Osteoblast (primary cell): ENCODE measurements at regions not wholly inside any gene's neighbourhood (a gene's known extent, or its start where the extent isn't known, plus 50 kb on each side); places are given as distances from the start of the nearest gene placed in this dataset.

Source experiments
- DNase-seq: peaks from one replicate; pipeline ENCODE4 v3.0.0; 2011; ENCODE audit warnings: low spot score, mixed read lengths; ENCODE audit not compliant: insufficient read length; ENCODE audit errors: missing footprints
- H2AFZ ChIP-seq: 2 replicates; pipeline ENCODE4 v1.6.0; 2011; ENCODE audit warnings: mild to moderate bottlenecking, low read length
- H3K27ac ChIP-seq: 2 replicates; pipeline ENCODE4 v1.5.1; 2011; ENCODE audit warnings: mild to moderate bottlenecking, low read depth, low read length, moderate library complexity
- H3K27me3 ChIP-seq: 2 replicates; pipeline ENCODE4 v1.6.0; 2012; ENCODE audit warnings: mild to moderate bottlenecking, control low read depth, inconsistent platforms, low read length, moderate library complexity; ENCODE audit not compliant: insufficient read depth
- H3K36me3 ChIP-seq: 2 replicates; pipeline ENCODE4 v1.5.1; 2011; ENCODE audit warnings: mild to moderate bottlenecking, low read length, control low read depth, moderate library complexity; ENCODE audit not compliant: insufficient read depth
- H3K4me1 ChIP-seq: 2 replicates; pipeline ENCODE4 v1.5.1; 2011; ENCODE audit warnings: mild to moderate bottlenecking, low read length, control low read depth, moderate library complexity; ENCODE audit not compliant: insufficient read depth
- H3K4me2 ChIP-seq: 2 replicates; pipeline ENCODE4 v1.6.0; 2011; ENCODE audit warnings: mild to moderate bottlenecking, low read length; ENCODE audit not compliant: insufficient read depth
- H3K4me3 ChIP-seq: fragments of 200-600 bp; sonication (generic); 3 replicates; pipeline ENCODE4 v1.5.1; 2012; ENCODE audit warnings: mild to moderate bottlenecking, low read length, inconsistent platforms; ENCODE audit not compliant: insufficient read depth
- H3K79me2 ChIP-seq: 2 replicates; pipeline ENCODE4 v1.6.0; 2012; ENCODE audit warnings: mild to moderate bottlenecking, low read length, control low read depth, inconsistent platforms; ENCODE audit not compliant: insufficient read depth
- H3K9me3 ChIP-seq: 2 replicates; pipeline ENCODE4 v1.5.1; 2011; ENCODE audit warnings: low read depth, low read length, control low read depth
- H4K20me1 ChIP-seq: 2 replicates; pipeline ENCODE4 v1.6.0; 2012; ENCODE audit warnings: mild to moderate bottlenecking, low read length, control low read depth; ENCODE audit not compliant: insufficient read depth
- CTCF ChIP-seq: IDR thresholded peaks from 2 replicates; pipeline ENCODE4 v1.5.1; 2011; ENCODE audit warnings: mild to moderate bottlenecking, low read depth, low read length, moderate library complexity; ENCODE audit errors: extremely low read depth

GRCh38 chr15:62631076-62631724 lies 411.3 kb upstream of the TPM1 start:
- Histone ChIP-seq H4K20me1 (no peaks in the 10 kb centered on the region), H3K27me3 (no peaks in the 10 kb centered on the region), H3K27ac (no peak overlapping the region), H2AFZ (no peak overlapping the region), H3K36me3 (no peaks in the 10 kb centered on the region), H3K4me3 (no peak overlapping the region), H3K4me2 (no peak overlapping the region), H3K4me1 (no peaks in the 10 kb centered on the region), H3K9me3 (no peaks in the 10 kb centered on the region), H3K79me2 (no peaks in the 10 kb centered on the region)
- no peak for DNase-seq
- TF ChIP-seq CTCF: no peak

- H2AFZ ChIP-seq: no peak overlapping the region
- TF ChIP-seq CTCF: no peak
- peaks cover 4% of the 10 kb centered on the region for H4K20me1 ChIP-seq
- H3K27ac ChIP-seq: no peak overlapping the region
- H3K9me3 ChIP-seq: no peaks in the 10 kb centered on the region
- no peak overlapping the region for H3K4me3 ChIP-seq
- H3K79me2 ChIP-seq: no peaks in the 10 kb centered on the region
- no peaks in the 10 kb centered on the region for H3K4me1 ChIP-seq
- no peak overlapping the region for H3K4me2 ChIP-seq
- no peaks in the 10 kb centered on the region for H3K36me3 ChIP-seq
- no peaks in the 10 kb centered on the region for H3K27me3 ChIP-seq
- DNase-seq: no peak
Measured at GRCh38 chr15:62636823-62637573, 405.5 kb upstream of the TPM1 start.

GRCh38 chr15:62637574-62637897 lies 405.0 kb upstream of the TPM1 start:
- no peak overlapping the region for H3K4me3 ChIP-seq
- no peak for DNase-seq
- no peak overlapping the region for H3K4me2 ChIP-seq
- no peak overlapping the region for H3K27ac ChIP-seq
- H3K79me2 ChIP-seq: no peaks in the 10 kb centered on the region
- H3K36me3 ChIP-seq: no peaks in the 10 kb centered on the region
- TF ChIP-seq CTCF: no peak
- H2AFZ ChIP-seq: no peak overlapping the region
- H3K27me3 ChIP-seq: no peaks in the 10 kb centered on the region
- H3K4me1 ChIP-seq: no peaks in the 10 kb centered on the region
- no peaks in the 10 kb centered on the region for H3K9me3 ChIP-seq
- peaks cover 4% of the 10 kb centered on the region for H4K20me1 ChIP-seq

GRCh38 chr15:62637950-62638619 lies 404.5 kb upstream of the TPM1 start:
- Histone ChIP-seq H3K4me3 (no peak overlapping the region), H3K27ac (no peak overlapping the region), H3K4me1 (no peaks in the 10 kb centered on the region), H3K27me3 (no peaks in the 10 kb centered on the region), H4K20me1 (peaks cover 4% of the 10 kb centered on the region), H2AFZ (no peak overlapping the region), H3K79me2 (no peaks in the 10 kb centered on the region), H3K4me2 (no peak overlapping the region), H3K36me3 (no peaks in the 10 kb centered on the region), H3K9me3 (no peaks in the 10 kb centered on the region)
- DNase-seq: no peak
- no peak for TF ChIP-seq CTCF
